Activated T-cell treated with anti-CD3 and anti-CD28 coated beads, Interleukin-2, amount 50 U/mL, for 4 hours (primary cell): ENCODE measurements at regions not wholly inside any gene's neighbourhood (a gene's known extent, or its start where the extent isn't known, plus 50 kb on each side); places are given as distances from the start of the nearest gene placed in this dataset.

Source experiments
- ATAC-seq, 2 donors: fragments of 200-7000 bp; cut with Tn5 transposase; one replicate each; pipeline ENCODE4 v1.10.0; 2021
- DNase-seq: peaks from one replicate; pipeline ENCODE4 v3.0.0-alpha.2; 2020
- H3K27me3 Mint-ChIP-seq: one replicate; pipeline ENCODE4 v1.8.0; 2021; ENCODE audit warnings: low read depth, mixed read lengths
- H3K36me3 Mint-ChIP-seq: one replicate; pipeline ENCODE4 v1.8.0; 2022; ENCODE audit warnings: mixed read lengths; ENCODE audit not compliant: insufficient read depth
- H3K4me1 Mint-ChIP-seq: one replicate; pipeline ENCODE4 v1.8.0; 2021; ENCODE audit warnings: low read depth, mixed read lengths
- H3K4me3 Mint-ChIP-seq: one replicate; pipeline ENCODE4 v1.8.0; 2021; ENCODE audit warnings: mild to moderate bottlenecking, moderate library complexity, mixed read lengths
- H3K9me3 Mint-ChIP-seq: one replicate; pipeline ENCODE4 v1.8.0; 2021; ENCODE audit warnings: mixed read lengths

DNA sequence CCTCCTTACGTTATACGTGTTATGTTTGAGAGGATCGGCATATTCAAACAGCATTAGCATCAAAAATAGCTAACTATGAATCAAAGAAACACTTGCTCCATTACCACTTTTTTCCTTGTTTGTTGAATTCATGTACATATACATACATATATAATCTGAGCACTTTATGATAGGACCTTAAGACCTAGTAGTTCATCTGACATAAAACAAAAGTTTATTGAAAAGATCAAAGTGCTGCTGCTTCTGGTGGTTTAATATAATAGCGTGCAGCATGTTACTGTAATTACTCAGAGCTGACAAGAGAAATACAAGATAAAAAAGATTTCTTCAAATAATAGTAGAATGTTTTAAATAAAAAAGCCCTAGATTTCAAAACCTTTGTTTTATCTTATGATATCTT, 1850.9 kb upstream of the LRRTM1 start:
- Mint-ChIP-seq H3K9me3 (peaks cover 19% of the 10 kb centered on the region), H3K36me3 (no peaks in the 10 kb centered on the region), H3K27me3 (no peaks in the 10 kb centered on the region), H3K4me1 (no peaks in the 10 kb centered on the region), H3K4me3 (no peak overlapping the region)
- no peak for DNase-seq
- ATAC-seq = no peak

DNA sequence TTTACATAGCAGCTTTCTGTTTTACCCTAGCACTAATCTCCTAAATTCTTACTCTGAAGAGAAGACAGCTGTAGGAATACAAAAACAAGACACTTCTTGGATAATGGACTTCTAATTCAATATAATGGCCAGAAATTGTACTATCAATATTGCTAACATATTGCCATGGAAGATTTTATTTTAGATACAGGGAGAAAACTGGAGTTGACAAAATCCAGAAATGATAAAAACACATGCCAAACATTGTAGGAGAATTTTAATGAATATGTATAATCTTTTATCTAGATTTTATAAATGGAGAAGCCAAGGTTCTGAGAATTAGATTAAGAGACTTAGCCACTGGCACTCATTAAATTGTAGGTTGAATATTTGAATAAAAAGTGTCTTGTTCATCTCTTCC, 1838.8 kb upstream of the LRRTM1 start:
- peaks cover 28% of the 10 kb centered on the region for H3K9me3 Mint-ChIP-seq
- H3K36me3 Mint-ChIP-seq = no peaks in the 10 kb centered on the region
- DNase-seq (no peak), ATAC-seq (no peak)
- H3K27me3 Mint-ChIP-seq = no peaks in the 10 kb centered on the region
- no peaks in the 10 kb centered on the region for H3K4me1 Mint-ChIP-seq
- no peak overlapping the region for H3K4me3 Mint-ChIP-seq

DNA sequence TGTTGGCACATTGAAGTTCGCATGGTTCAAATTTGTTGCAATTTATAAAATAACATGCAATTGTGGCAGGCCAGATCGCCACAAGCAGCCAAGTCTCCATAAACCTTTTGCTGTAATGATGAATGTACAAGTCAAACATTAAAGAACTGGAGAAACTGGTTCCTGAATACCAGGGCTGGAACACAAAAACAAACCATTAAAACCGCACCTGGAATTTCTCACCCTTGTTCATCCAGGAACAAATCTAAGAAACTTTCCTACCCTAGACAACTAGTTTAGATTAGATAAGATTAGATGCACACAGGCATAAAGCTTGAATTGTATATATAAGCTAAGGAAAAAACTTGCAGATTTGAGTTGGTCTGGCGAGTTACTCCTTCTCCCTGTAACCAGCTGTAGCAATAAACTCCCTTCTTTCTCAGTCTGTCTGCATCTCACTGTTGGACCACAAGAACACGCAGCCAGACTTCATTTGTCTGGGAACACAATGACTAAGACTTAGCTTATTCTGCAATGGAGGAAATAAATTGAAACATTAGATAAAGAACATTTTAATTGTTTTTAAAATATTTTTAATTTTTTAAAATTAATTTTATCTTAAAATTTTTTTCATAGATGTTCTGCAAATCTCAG, 1835.5 kb upstream of the LRRTM1 start:
- H3K4me3 Mint-ChIP-seq = no peak overlapping the region

GRCh38 chr2:82137441-82137840, 1832.9 kb upstream of the LRRTM1 start:
- Mint-ChIP-seq H3K4me3 (no peak overlapping the region), H3K9me3 (peaks cover 16% of the 10 kb centered on the region), H3K4me1 (no peaks in the 10 kb centered on the region), H3K27me3 (no peaks in the 10 kb centered on the region), H3K36me3 (no peaks in the 10 kb centered on the region)
- DNase-seq = no peak
- no peak for ATAC-seq

More for the DNA sequence above, 1835.5 kb upstream of the LRRTM1 start:
- peaks cover 26% of the 10 kb centered on the region for H3K9me3 Mint-ChIP-seq
- H3K4me1 Mint-ChIP-seq = no peaks in the 10 kb centered on the region
- no peaks in the 10 kb centered on the region for H3K27me3 Mint-ChIP-seq
- ATAC-seq = no peak
- H3K36me3 Mint-ChIP-seq = no peaks in the 10 kb centered on the region
- no peak for DNase-seq

GRCh38 chr2:82128051-82128450, 1823.5 kb upstream of the LRRTM1 start:
- peaks cover 23% of the 10 kb centered on the region for H3K9me3 Mint-ChIP-seq
- H3K36me3 Mint-ChIP-seq = no peaks in the 10 kb centered on the region
- DNase-seq = no peak
- H3K4me3 Mint-ChIP-seq = no peak overlapping the region
- ATAC-seq = no peak
- H3K27me3 Mint-ChIP-seq = no peaks in the 10 kb centered on the region
- no peaks in the 10 kb centered on the region for H3K4me1 Mint-ChIP-seq

DNA sequence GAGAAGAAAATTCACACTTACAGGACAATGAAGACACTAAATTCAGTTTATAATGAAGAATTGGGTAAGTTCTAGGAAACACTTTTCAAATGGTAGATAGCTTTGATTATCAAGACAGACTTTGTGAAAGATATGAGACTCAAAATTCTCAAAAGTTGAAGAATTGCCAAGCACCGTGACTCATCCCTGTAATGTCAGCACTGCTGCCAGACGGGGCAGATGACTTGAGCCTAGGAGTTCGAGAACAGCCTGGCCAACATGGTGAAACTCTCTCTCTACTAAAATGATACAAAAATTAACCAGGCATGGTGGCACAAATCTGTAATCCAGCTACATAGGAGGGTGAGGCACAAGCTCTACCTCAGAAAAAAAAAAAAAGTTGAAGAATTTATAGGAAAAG, 1820.1 kb upstream of the LRRTM1 start:
- DNase-seq (no peak), ATAC-seq (no peak)
- Mint-ChIP-seq H3K27me3 (no peaks in the 10 kb centered on the region), H3K4me3 (no peak overlapping the region), H3K36me3 (no peaks in the 10 kb centered on the region), H3K9me3 (peaks cover 20% of the 10 kb centered on the region), H3K4me1 (no peaks in the 10 kb centered on the region)

DNA sequence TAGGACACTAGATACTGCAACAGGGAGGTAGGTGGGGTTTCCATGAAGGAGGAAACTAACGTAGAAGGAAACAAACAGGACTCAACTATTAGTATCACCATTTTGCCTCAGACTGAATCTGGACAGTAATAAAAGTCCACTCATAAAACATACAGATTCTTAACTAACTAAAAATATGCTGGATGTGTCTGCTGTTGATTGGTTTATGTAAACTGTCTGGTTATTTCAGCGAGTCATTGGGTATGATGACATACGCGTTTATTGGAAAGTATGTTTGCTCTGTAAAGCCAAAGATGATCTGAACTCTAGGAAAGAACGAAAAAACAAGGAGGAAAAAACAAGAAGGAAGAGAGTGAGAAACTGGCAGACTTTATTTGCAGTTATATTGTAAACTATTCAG, 1816.1 kb upstream of the LRRTM1 start:
- no peaks in the 10 kb centered on the region for H3K27me3 Mint-ChIP-seq
- ATAC-seq (no peak), DNase-seq (no peak)
- H3K4me3 Mint-ChIP-seq = no peak overlapping the region
- no peaks in the 10 kb centered on the region for H3K36me3 Mint-ChIP-seq
- no peaks in the 10 kb centered on the region for H3K4me1 Mint-ChIP-seq
- H3K9me3 Mint-ChIP-seq = peaks cover 11% of the 10 kb centered on the region

- H3K4me1 Mint-ChIP-seq = no peaks in the 10 kb centered on the region
- H3K27me3 Mint-ChIP-seq = no peaks in the 10 kb centered on the region
- ATAC-seq (no peak), DNase-seq (no peak)
- H3K9me3 Mint-ChIP-seq = peaks cover 6% of the 10 kb centered on the region
- no peak overlapping the region for H3K4me3 Mint-ChIP-seq
- no peaks in the 10 kb centered on the region for H3K36me3 Mint-ChIP-seq
Observed at GRCh38 chr2:82120115-82120514, 1815.6 kb upstream of the LRRTM1 start.

GRCh38 chr2:82109418-82109817, 1804.9 kb upstream of the LRRTM1 start:
- H3K4me1 Mint-ChIP-seq = no peaks in the 10 kb centered on the region
- H3K9me3 Mint-ChIP-seq = peaks cover 14% of the 10 kb centered on the region
- DNase-seq = no peak
- no peak for ATAC-seq
- no peaks in the 10 kb centered on the region for H3K36me3 Mint-ChIP-seq
- no peaks in the 10 kb centered on the region for H3K27me3 Mint-ChIP-seq
- H3K4me3 Mint-ChIP-seq = no peak overlapping the region

DNA sequence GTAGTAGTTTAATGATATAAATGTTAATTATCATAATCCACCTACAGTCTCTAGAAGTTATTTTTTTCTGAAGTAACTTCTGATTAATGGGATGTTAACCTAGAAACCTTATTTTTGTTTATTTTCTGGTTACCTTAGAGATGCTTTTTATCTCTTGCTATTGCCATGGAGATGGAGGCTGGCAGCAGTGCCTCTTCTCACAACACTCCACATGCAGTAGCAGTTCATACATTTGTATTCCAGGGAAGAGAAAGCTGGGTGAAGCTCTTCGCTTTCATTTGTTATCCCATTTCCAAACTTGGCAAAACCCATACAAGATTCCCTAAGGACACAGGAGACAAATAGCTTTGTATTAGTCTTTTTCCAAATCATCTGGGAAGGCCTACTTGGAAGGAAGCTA, 1794.1 kb upstream of the LRRTM1 start:
- no peak for ATAC-seq
- no peak for DNase-seq
- H3K36me3 Mint-ChIP-seq = no peaks in the 10 kb centered on the region
- no peak overlapping the region for H3K4me3 Mint-ChIP-seq
- H3K9me3 Mint-ChIP-seq = peaks cover 13% of the 10 kb centered on the region
- H3K4me1 Mint-ChIP-seq = no peaks in the 10 kb centered on the region
- H3K27me3 Mint-ChIP-seq = no peaks in the 10 kb centered on the region

- Mint-ChIP-seq H3K4me3 (no peak overlapping the region), H3K36me3 (no peaks in the 10 kb centered on the region), H3K9me3 (peaks cover 13% of the 10 kb centered on the region), H3K4me1 (no peaks in the 10 kb centered on the region), H3K27me3 (no peaks in the 10 kb centered on the region)
- ATAC-seq (no peak), DNase-seq (no peak)
Observed at GRCh38 chr2:82089518-82089917, 1785.0 kb upstream of the LRRTM1 start.

GRCh38 chr2:82084679-82085392, 1780.3 kb upstream of the LRRTM1 start:
- H3K4me3 Mint-ChIP-seq = no peak overlapping the region
- ATAC-seq (no peak), DNase-seq (no peak)
- no peaks in the 10 kb centered on the region for H3K27me3 Mint-ChIP-seq
- H3K4me1 Mint-ChIP-seq = no peaks in the 10 kb centered on the region
- H3K9me3 Mint-ChIP-seq = peaks cover 11% of the 10 kb centered on the region
- no peaks in the 10 kb centered on the region for H3K36me3 Mint-ChIP-seq

DNA sequence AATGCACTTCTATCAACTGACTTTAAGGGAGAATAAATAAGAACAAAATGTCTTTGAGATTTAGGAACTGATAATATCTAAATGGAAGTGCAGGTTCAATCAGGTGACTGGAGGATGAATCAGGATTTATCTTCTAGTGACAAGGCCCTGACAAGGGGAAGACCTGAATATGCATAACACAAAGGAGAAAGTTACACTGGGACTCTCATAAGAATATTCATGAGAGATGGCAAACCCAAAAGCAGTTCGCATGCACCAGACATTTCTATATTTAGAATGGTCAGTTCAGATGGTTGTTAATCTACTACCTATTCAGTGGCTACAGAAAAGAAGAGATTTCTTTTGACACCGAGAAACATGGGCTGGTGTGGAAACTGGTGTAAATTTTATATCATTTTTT, 1771.3 kb upstream of the LRRTM1 start:
- Mint-ChIP-seq H3K4me3 (no peak overlapping the region), H3K36me3 (no peaks in the 10 kb centered on the region), H3K9me3 (peaks cover 14% of the 10 kb centered on the region), H3K27me3 (no peaks in the 10 kb centered on the region), H3K4me1 (no peaks in the 10 kb centered on the region)
- DNase-seq (no peak), ATAC-seq (no peak)

DNA sequence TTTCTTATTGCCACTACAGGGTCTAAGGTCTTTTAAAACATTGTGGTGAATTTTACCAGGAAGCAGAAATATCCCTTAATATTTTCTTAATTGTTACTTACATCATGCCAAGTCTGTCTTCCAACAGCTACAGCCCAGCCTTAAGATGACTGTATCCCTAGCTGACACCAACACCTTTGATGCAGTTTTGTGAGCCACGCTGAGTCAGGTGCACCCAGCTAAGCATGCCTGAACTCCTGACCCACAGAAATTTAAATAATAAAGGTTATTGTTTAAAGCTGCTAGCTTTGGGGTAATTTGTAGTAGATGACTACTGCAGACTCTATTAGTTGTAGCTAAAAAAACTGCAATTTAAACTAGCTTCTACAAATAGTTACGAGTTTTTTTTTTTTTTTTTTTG, 1757.9 kb upstream of the LRRTM1 start:
- ATAC-seq (no peak), DNase-seq (no peak)
- H3K27me3 Mint-ChIP-seq = no peaks in the 10 kb centered on the region
- H3K4me1 Mint-ChIP-seq = no peaks in the 10 kb centered on the region
- no peak overlapping the region for H3K4me3 Mint-ChIP-seq
- H3K36me3 Mint-ChIP-seq = no peaks in the 10 kb centered on the region
- peaks cover 10% of the 10 kb centered on the region for H3K9me3 Mint-ChIP-seq

DNA sequence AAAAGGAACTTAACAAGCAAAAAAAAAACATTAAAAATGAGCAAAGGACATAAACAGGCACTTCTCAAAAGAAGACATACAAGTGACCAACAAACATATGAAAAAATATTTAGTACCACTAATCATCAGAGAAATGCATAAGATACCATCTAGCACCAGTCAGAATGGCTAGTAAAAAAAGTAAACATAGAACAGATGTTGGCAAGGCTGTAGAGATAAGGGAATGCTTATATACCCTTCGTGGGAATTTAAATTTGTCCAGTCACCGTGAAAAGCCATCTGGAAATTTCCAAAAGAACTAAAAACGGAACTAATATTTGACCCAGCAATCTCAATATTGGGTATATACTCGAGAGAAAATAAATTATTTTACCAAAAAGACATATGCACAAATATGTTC, 1751.3 kb upstream of the LRRTM1 start:
- ATAC-seq (no peak), DNase-seq (no peak)
- Mint-ChIP-seq H3K4me1 (no peaks in the 10 kb centered on the region), H3K4me3 (no peak overlapping the region), H3K36me3 (no peaks in the 10 kb centered on the region), H3K27me3 (no peaks in the 10 kb centered on the region), H3K9me3 (peaks cover 6% of the 10 kb centered on the region)
